ENCODE measurements at regions not wholly inside any gene's neighbourhood (a gene's known extent, or its start where the extent isn't known, plus 50 kb on each side); places are given as distances from the start of the nearest gene placed in this dataset.

GRCh38 chr15:81560405-81560804, 186.4 kb upstream of the TMC3 start:
- no peak for ATAC-seq
- no peak overlapping the region for H3K4me2 ChIP-seq
- ChIA-PET POLR2A (no interaction called here), CTCF (interaction anchor here (0.6 kb wide), 1 partner anchor 285 kb away, joined by 3 read pairs; no protein-coding TSS in a partner anchor)
- 2% methylated on average over 1 of the region's 1 CpG for WGBS (ENCODE audit: missing lambda C conversion rate)
- TF ChIP-seq CHD2 (IDR thresholded peaks at IDR 0.05; ENCODE audit: low read length, partially characterized antibody) (no peak), PBX3 (IDR thresholded peaks at IDR 0.05) (no peak), NPAS2 (CRISPR knock-in tag; IDR thresholded peaks at IDR 0.05; ENCODE audit: borderline replicate concordance) (no peak), POLR2A (IDR thresholded peaks at IDR 0.05; ENCODE audit: low read length) (no peak), HEYL (CRISPR knock-in tag; IDR thresholded peaks at IDR 0.05) (no peak), RAD21 (conservative IDR thresholded peaks at IDR 0.05 in 1 of 2, IDR thresholded peaks at IDR 0.05 in 1 of 2) (no peak), EP300 (IDR thresholded peaks at IDR 0.05) (no peak), REST (IDR thresholded peaks at IDR 0.05) (no peak), KDM1A (IDR thresholded peaks at IDR 0.05; ENCODE audit: low read depth) (no peak), CBX8 (IDR thresholded peaks at IDR 0.05) (no peak), HOXA7 (CRISPR knock-in tag; IDR thresholded peaks at IDR 0.05) (no peak), SMC3 (IDR thresholded peaks at IDR 0.05) (no peak), FOSL2 (IDR thresholded peaks at IDR 0.05) (no peak), FOSL2 (CRISPR knock-in tag; IDR thresholded peaks at IDR 0.05) (no peak)
- no peak overlapping the region for H3K27ac ChIP-seq
- H3K4me3 ChIP-seq, result no peak overlapping the region
- H3K9me3 ChIP-seq, result no peaks in the 10 kb centered on the region
- no peak for DNase-seq (ENCODE audit: low read depth in 1 of 2, low spot score in 1 of 2)
- FAIRE-seq, result no peak
- H3K4me1 ChIP-seq, result no peaks in the 10 kb centered on the region

- Histone ChIP-seq H3K4me2 (no peak overlapping the region), H3K4me3 (no peak overlapping the region), H3K27ac (no peak overlapping the region), H3K4me1 (no peaks in the 10 kb centered on the region), H3K9me3 (no peaks in the 10 kb centered on the region)
- no peak for FAIRE-seq
- no peak for ATAC-seq
- ChIA-PET CTCF (interaction anchor here (1.1 kb wide), 1 partner anchor 25 kb away, joined by 3 read pairs; no protein-coding TSS in a partner anchor), POLR2A (no interaction called here)
- 0% methylated on average over 2 of the region's 2 CpGs for WGBS (ENCODE audit: missing lambda C conversion rate)
- DNase-seq (ENCODE audit: low read depth in 1 of 2, low spot score in 1 of 2), result no peak
- TF ChIP-seq EHF (CRISPR knock-in tag; IDR thresholded peaks at IDR 0.05) (no peak), ZFP36 (IDR thresholded peaks at IDR 0.05; ENCODE audit: borderline replicate concordance, partially characterized antibody) (no peak), POLR2A (IDR thresholded peaks at IDR 0.05; ENCODE audit: low read length) (no peak), CEBPB (IDR thresholded peaks at IDR 0.05) (no peak), HDAC2 (IDR thresholded peaks at IDR 0.05) (no peak), JUNB (IDR thresholded peaks at IDR 0.05) (no peak), CBX2 (IDR thresholded peaks at IDR 0.05; ENCODE audit: borderline replicate concordance, low read depth) (no peak), CBX8 (IDR thresholded peaks at IDR 0.05) (no peak), MAX (IDR thresholded peaks at IDR 0.05) (no peak), NR3C1 (IDR thresholded peaks at IDR 0.05) (no peak), RARB (CRISPR knock-in tag; IDR thresholded peaks at IDR 0.05) (no peak), RAD21 (conservative IDR thresholded peaks at IDR 0.05 in 1 of 2, IDR thresholded peaks at IDR 0.05 in 1 of 2) (no peak), SMC3 (IDR thresholded peaks at IDR 0.05) (no peak), ELK1 (IDR thresholded peaks at IDR 0.05; ENCODE audit: low read depth, low read length) (no peak), KDM1A (IDR thresholded peaks at IDR 0.05; ENCODE audit: low read depth) (no peak), KDM5A (IDR thresholded peaks at IDR 0.05) (no peak)
Observed at GRCh38 chr15:81558056-81558455, 184.0 kb upstream of the TMC3 start.

All from A549 (cell line).